ENCODE measurements at regions not wholly inside any gene's neighbourhood (a gene's known extent, or its start where the extent isn't known, plus 50 kb on each side); places are given as distances from the start of the nearest gene placed in this dataset.

DNA sequence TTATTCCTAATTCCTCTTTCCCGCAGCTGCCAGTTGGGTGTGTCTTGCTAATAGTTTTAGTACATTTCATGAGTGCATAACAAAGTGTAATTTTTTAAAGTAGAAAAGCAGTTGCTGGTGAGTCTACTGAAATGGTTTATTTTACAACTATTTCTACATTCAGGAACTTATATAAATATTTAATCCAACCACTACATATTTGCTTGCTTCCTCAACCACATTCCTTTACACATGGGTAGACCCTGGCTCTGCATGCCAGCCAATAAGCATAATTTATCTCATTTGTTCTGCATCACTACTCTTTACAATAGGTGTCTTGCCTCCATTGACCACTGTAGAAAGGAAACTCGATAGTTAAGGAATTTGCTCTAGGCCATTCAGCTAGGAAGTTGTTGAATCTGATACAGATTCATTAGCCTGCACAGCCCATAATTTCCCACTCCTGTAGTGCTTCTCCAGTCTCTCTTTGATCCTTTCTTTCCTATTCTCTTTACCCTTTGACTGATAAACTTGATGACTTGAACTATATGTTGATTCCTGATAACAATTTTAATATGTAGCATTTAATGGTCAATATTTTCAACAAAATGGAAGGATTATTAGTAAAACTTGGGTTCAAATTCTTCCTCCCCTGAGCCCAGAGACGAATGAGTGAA, 342.5 kb upstream of the ACTBL2 start:
- DNase-seq = no peak

DNA sequence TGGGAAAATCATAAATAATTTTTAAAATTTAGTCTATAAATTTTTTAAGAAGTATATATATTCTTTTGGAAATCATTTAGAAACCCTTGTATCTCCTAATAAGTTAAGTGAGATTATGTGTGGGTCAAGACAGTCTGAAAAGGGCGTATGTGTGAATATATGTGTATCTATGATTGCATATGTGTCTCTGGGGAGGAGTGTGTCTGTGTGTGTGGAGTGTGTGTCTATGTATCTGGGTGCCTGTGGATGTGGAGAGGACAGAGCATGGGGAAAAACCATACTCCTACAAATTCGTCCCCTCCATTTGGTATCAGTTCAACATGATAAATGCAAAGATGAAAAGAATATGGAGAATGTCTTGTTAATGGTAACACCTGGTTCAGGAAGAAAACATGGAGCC, 342.0 kb upstream of the ACTBL2 start:
- DNase-seq = no peak

DNA sequence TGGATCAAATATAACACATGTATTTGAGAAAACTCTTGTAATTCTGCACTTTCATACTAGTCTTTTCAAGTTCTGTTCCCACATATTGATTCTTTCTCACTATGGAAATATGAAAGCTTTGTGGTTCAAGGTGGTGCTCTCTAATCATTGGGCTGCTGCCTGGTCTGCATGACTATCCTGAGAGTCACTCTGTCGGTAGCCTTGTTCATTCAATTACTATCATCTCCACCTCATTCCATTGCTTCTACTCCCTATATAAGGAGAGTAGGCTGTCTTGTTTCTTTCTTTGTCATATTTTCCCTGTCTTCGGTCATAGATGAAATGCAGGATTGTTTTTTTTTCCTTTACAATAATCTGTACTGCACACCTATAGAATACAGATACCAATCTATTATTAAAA, 341.4 kb upstream of the ACTBL2 start:
- DNase-seq = no peak

DNA sequence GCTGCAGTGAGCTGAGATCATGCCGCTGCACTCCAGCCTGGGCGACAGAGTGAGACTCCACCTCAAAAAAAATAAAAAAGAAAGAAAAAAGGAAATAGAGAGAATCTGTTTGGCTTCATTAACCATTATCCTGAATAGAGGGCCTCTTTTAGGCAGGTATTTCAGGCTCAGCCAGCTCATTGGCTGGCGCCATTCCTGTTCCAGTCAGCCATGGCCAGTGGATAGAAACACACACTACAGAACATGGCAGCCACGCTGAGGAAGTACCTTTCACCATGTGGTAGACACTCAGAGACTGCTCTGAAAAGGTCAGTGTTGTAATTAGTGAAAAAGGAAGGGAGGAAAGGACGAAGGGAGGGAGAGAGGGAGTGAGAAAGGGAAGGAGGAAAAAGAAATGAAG, 340.0 kb upstream of the ACTBL2 start:
- DNase-seq = no peak

DNA sequence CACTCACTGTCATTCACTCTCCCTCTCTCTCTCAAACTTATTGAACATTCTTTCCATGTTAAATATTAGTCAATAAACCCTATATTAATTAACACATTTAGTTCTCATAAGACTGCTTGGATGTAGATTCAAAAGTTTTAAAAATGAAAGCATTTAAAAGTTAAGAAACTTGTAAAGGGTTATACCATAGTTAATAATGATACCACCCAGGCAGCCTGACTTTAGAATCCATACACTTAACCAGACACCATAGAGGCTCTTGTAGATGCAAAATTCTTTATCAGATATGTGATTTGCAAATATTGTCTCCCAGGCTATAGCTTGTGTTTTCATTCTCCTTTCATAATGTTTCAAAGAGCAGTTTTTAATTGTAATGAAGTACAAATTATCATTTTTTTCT, 335.8 kb upstream of the ACTBL2 start:
- no peak for DNase-seq

DNA sequence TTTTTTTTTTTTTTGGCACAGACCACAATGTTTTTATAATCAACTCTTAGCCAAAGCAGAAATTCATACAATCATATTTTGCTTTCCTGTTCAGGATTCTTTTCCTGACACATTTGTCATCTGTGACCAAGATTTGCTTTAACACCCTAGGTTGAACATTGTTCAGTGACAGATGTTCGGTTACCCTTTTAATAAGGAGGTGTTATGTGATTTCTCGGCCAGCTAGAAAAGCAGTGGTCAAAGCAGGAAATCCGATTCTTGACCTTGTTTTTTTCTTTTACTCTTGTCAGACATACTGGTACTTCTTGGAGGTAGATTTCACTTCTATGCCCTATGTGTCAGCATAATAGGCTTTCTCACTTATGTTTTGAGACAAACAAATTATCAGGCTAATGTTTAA, 335.3 kb upstream of the ACTBL2 start:
- no peak for DNase-seq

DNA sequence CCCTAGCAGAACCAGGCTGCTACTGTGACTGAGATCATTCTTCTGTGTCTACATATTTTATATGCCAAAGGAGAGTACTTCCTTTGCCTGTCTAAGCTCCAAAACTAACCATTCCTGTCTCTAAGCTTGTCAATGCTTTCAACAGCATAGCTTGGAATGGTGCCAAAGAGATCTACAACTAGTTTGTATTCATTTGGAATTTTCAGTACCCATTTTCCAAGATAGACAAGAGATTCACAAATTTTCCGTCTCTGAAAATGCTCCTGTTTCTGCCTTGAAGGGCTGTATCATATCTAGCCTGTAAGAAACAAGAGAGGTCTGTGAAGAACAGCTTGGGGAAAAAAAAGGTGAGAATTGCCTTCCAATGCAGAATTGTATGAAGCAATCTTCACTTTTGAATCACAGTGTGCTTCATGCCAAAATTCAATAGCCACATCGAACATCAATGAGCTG, 334.4 kb upstream of the ACTBL2 start:
- no peak for DNase-seq

DNA sequence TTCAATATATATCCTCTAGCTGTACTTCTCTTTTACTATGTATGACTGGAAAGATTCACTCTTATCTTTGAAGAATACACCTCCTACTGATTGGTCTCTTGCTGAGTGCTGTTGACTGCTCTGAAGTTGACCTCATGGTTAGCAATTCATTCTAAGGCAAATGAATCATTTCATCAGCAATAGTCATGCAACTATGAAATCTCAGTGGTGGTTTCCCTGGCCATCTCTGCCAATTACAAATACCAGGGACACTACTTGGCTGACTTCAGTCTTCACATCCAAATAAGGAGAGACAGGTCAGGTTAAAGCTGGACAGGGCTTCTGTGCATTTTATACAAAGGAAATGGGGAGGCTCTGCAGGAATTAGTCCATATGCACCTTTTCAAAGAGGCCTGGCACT, 333.5 kb upstream of the ACTBL2 start:
- DNase-seq = no peak

DNA sequence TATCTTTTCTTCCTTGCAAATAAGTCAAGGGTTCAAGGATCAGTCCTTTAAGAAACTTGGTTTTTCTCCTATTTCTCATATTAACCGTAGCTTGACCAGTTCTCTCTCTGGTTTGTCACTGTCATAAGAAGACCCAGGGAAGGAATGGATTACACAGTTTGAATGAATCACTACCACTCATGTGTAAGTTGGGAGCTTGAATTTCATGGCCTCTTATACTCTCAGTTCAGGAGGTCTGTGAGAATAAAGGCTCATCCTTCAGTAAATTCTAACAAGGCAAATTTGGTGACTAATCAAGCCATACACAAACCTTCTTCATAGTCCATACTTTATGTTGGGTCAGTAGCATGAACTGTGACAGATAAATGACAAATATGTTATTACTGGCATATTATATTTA, 323.1 kb upstream of the ACTBL2 start:
- DNase-seq = no peak

DNA sequence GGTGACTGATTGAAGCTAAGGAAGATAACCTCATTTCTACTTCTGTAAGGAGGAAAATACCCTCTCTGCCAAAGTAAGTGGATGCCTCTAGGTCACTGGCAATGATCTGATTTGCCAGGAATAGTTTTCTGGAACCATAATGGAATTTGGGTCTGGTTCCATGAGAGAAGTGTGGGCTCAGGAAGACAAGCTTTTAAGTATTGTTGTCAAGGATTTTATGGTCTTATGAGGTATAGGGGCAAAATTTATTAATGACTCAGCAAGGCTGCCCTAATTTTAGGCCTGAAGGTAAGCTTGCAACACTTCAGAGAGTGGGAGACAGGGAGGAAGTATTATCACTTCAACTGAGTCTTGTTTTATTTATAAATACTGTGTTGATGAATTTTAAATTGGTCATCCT, 322.6 kb upstream of the ACTBL2 start:
- DNase-seq = no peak

DNA sequence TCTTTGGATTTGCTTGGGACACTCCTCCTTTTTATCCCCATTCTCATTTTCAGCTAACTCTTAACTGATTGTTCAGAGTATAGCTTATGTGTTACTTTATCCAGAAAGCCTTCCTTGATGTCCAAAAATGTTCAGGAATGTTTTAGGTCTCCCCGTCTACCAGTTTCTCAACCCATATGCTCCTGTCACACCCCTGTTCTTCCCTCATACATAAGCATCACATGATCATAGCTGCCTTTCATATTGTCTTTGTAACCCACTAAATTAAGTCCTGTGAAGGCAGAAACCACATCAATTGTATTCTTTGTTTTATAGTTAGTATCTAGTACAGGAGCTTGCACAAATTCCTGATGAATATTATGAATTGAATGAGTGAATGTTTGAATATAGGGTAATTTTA, 321.9 kb upstream of the ACTBL2 start:
- no peak for DNase-seq

DNA sequence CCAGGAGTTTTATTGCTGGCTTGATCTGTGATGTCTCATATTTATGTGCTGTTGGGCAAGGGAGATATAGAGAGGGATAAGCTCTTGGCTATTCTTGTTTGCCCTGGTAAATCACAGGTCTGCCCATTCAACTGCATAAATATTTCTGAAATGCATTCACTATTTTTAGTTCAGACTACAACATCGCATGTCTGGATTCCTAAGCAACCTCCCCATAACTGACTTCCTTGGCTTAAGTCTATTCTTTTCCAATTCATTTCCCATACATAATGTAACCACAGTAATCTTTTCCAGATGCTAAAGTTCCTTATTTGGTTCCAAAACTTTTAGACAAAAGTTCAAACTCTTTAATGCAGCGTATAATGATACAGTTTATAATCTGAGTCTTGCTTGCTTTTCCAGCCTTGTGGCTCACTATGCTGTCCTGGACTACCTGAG, 321.4 kb upstream of the ACTBL2 start:
- no peak for DNase-seq

DNA sequence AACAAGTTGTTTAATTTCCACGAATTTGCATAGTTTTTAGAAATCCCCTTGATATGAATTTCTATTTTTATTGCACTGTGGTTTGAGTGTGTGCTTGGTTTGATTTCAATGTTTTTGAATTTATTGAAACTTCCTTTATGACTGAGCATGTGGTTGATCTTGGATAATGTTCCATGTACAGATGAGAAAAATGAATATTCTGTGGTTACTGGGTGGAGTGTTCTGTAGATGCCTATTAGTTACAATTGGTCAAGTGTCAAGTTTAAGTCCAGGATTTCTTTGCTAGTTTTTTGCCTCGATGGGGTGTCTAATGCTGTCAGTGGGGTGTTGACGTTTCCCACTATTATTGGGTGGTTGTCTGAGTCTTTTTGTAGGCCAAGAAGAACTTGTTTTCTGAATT, 319.5 kb upstream of the ACTBL2 start:
- no peak for DNase-seq

DNA sequence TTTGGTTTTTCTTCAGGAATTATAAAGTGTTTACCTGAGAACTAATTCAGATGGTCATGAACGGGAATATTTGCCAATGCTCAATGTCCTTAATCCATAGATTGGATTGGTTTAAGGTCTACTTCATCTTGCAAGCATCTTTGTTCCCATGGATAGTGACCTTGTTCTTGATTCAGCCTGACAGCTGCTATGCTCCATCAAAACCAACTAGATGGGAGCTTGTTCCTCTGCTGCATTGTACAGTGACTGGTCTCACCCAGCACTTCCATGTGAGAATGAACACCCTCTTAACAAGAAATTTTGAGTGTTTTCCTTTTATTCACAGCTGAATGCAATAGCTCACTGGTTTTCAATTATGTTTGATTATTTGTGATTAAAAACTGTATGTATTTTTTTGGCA, 312.6 kb upstream of the ACTBL2 start:
- DNase-seq = no peak

DNA sequence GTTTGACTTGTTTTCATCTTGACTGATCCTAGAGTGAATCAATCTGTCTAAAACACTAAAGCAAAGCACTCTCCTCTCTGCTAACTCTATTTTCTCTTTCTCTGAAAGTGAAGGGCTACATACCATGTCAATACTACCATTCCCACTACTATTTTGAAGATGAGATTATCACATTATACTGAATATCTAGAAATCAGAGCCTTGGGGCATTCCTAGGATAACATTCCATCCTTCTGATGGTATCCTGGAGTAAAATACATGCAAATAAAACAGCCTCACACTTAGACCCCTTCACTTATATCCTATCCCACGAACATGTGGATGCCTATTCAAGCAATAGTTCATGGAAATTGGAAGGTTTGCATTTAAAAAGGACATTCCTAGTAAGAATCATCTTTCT, 309.3 kb upstream of the ACTBL2 start:
- DNase-seq = no peak

DNA sequence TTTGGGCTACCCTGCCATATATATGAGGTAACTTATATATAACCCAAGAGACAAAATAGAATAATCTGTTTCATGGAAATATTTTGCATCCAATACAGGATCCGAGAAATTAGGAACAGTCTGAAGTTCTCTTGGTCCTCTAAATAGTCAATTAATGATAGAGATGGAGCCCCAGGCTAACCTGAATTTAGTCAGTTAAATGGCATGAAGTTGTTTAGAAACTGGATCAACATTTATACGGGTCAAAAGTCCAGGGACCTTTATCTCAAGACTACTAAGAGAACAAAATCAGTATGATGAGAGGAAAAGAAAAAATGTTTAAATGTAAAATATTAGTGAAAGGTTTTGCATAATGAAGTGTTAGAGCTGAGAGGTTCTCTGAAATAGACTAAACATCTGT, 303.3 kb upstream of the ACTBL2 start:
- no peak for DNase-seq

DNA sequence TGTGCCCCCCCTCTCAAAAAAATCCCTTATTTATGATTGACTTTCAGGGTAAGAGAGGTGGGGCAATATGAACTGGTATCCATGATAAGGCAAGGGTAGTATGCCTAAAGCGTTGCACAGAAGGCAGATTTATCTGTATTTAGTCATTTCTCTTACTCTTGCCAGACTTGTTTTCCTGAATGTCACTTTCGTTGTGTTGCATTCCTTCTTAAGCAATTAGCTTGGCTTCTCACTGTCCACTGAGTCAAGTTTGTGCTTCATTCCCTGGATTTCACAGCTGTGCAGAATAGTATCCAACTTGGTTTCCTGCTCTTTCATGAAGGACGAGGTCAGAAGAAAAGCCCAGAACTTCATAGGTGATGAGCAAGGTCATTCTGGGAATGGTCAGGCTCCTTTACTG, 301.5 kb upstream of the ACTBL2 start:
- DNase-seq = no peak

DNA sequence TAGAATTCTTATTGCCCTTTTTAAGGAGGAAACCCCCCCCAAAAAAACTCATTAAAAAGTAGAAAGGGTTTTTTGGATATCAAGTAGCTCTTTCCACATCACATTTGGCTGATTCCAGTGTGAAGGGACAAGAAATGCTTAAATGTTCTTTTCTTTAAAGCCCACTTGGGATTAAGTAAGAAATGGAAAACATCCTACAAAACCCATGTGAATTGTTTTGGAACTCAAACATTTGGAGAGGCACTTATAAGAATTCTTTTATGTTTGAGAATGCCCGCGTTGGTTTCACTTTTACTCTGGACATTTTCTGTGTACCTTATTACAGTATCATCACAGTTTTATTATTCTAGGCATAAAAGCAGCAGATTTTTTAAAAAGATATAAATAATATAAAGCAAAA, 301.1 kb upstream of the ACTBL2 start:
- DNase-seq = peak; percentile 0

DNA sequence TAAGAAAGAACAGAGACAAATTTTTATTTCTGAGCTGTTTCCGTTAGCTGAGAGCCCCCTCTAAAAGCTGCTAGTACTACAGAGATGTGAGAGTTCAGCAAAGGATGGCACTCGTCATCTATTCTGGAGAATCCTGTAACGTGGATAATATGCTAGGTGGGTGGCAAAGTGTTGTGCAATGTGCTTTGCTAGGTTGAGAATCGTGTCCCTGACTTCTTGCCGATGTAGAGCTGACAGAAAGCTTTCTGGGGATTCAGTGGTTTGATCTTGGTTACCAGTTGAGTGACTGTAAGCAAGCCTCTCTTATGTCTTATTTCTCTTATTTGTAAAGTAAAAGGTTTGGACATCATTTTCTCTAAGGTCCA, 298.3 kb upstream of the ACTBL2 start:
- no peak for DNase-seq

DNA sequence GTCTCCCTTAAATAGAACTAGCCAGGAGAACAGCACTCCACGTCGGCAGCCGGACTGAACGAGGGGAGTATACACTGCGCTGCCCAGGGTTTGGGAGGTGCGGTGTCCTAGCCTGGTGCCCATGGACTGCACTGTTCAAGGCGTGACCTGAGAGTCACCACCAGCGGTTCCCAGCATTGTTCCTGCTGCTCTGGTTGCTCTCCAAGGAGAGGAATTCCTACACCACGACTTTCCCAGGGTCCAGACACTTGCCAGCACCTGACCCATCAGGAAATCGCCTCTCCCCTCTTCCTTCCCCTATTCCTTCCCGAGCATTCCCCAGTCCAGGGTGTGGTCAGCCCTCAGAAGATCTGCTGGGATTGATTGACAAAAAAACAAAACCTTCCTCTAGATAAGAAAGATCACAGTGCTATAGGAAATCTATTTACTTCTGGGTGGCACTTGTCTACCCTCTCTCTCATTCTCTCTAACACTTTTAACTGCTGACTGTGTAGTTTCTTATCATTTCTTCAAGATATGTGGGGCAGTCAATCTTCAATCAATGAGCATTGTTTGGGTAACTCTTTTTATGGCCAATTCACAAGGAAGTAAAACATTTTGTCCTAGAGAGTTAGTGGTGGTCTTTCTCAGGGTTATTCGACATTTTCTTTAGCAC, 297.8 kb upstream of the ACTBL2 start:
- no peak for DNase-seq

DNA sequence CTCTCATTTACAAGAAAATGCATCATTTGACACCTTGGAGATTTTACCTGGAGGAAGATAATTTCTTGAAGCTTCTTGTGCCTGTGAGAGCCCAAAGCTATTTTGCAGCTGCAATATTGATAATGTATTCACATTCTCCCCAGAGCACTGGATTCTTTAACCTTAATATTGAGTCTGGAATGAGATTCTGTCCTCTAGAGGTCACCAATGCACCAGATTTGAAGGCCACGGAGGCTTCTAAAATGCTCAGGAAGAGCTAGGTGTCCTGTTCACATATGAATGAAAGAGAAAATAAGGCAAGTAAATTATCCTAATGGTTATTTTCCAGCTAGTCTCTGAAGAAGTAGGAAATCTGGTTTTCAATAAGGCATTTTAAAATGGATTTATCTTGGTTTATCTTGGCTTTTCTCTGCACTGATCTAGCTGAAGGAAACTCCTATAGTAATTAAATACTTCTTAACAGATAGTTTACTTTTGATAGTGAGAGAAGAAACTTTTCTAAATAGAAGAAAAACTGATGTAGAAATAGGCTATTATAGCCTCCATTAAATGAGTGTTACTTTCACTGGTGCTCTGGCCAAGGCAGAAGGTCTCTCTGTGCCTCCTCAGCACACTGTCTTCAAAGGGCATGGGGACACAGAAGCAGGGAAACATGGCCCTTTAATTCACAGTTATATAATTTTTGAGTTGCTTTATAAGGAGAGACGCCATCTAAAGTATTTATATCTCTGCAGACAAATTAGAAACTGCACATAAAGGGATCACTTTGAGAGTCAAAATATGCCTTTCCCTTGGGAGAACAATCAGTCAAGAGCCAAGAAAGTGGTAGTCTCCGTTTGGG, 297.0 kb upstream of the ACTBL2 start:
- DNase-seq = peak; percentile 1

DNA sequence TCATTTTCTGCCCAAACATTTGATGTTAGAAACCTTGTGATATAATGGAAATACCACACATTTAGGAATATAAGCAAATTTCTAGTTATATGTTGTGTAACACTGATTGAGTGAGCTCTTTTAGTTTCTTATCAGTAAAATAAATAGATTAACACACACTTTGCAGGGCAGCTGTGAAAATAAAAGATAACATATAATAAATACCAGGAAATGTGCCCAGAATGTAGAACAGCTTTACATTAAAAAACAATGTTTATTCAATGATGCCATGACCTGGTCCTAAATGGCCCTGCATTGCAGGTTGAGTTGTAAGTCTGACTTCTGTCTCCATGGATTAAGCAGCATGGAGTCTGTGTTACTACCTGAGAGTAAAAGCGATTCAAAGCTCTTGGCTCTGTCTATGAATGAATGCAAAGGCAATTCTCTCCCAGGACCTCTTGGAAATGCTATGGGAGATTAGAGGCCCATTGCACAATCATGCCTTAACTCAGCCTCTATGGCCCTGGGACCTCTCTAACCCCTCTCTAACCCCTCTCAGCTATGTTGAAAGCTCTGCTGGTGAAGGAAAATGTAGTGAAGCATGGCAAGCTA, 296.0 kb upstream of the ACTBL2 start:
- no peak for DNase-seq

DNA sequence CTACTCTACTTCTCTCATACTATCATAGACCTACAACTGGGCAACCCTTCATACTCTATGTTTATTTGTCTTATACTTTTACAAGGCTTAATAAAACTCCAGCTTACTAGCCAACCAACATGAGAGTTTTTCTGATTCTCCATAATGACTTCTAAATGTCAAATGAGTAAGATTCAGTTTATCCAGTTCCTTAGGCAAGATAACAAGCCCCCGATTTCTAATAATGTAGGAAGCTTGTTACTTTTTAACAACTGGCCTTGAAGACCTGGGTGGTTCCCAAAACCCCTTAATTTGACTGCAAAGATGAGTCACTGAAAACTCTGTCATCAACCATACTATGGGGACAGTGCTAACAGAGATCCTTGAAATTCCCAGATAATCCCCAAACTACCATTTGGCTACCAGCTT, 294.6 kb upstream of the ACTBL2 start:
- no peak for DNase-seq

DNA sequence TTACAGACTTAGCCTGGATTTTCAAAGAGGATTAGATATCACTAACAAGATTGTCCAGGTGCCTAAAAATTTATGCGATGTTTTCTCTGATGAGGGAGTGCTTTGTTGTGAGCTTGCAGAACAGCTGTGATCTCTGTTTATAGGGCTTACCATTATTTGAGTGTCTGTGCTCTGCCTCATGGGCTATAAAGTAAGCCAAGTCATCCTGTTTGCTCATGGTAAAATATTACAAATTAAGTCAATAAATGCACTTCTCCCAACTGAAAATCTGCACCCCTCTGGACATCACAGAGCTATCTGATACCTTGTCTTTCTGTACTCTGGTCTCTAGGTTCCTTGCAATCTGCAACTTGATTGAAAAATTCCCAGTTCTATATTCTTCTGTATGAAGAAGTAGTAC, 293.4 kb upstream of the ACTBL2 start:
- DNase-seq = no peak
